ENCODE measurements at regions not wholly inside any gene's neighbourhood (a gene's known extent, or its start where the extent isn't known, plus 50 kb on each side); places are given as distances from the start of the nearest gene placed in this dataset.

- no peak for TF ChIP-seq PHB2 (IDR thresholded peaks at IDR 0.05; ENCODE audit: partially characterized antibody)
- TF ChIP-seq KLF12 (CRISPR knock-in tag; IDR thresholded peaks at IDR 0.05; ENCODE audit: borderline replicate concordance): no peak
- TF ChIP-seq RELA (CRISPR knock-in tag; IDR thresholded peaks at IDR 0.05): no peak
- no peak for TF ChIP-seq KLF13 (CRISPR knock-in tag; IDR thresholded peaks at IDR 0.05)
- TF ChIP-seq MXI1 (IDR thresholded peaks at IDR 0.05; ENCODE audit: borderline replicate concordance, low read depth, low read length): no peak
- TF ChIP-seq ZNF335 (CRISPR knock-in tag; IDR thresholded peaks at IDR 0.05): no peak
- no peak for TF ChIP-seq ZNF775 (CRISPR knock-in tag; IDR thresholded peaks at IDR 0.05; ENCODE audit: borderline replicate concordance)
- no peak for TF ChIP-seq GPN1 (CRISPR knock-in tag; IDR thresholded peaks at IDR 0.05; ENCODE audit: borderline replicate concordance)
Observed at GRCh38 chr15:29891096-29891457, 68.8 kb upstream of the TJP1 start.
